Trophoblast cell (in vitro differentiated cells and primary cell): ENCODE measurements at regions not wholly inside any gene's neighbourhood (a gene's known extent, or its start where the extent isn't known, plus 50 kb on each side); places are given as distances from the start of the nearest gene placed in this dataset.
"Not testable (repeated sequence)": the region's sequence is repeated elsewhere in the genome, so short reads cannot be mapped to it uniquely, and the experiment has no call there.

Experiments
- DNase-seq, 2 donors: peaks; one replicate each; pipeline ENCODE4 v3.0.0-alpha.2; 2016
- H2AFZ ChIP-seq: 2 replicates; pipeline ENCODE4 v1.6.1; 2013; ENCODE audit warnings: low read length, moderate library complexity, mild to moderate bottlenecking; ENCODE audit not compliant: insufficient read depth, poor library complexity
- H2AK5ac ChIP-seq: 2 replicates; pipeline ENCODE4 v1.6.1; 2013; ENCODE audit warnings: mild to moderate bottlenecking, low read length
- H2BK120ac ChIP-seq: 2 replicates; pipeline ENCODE4 v1.6.1; 2013; ENCODE audit warnings: low read length, mild to moderate bottlenecking, moderate library complexity; ENCODE audit not compliant: insufficient read depth, poor library complexity
- H2BK12ac ChIP-seq: 2 replicates; pipeline ENCODE4 v1.6.1; 2013; ENCODE audit warnings: mild to moderate bottlenecking, low read length, moderate library complexity
- H2BK5ac ChIP-seq: 2 replicates; pipeline ENCODE4 v1.6.1; 2013; ENCODE audit warnings: low read length, low read depth, moderate library complexity, mild to moderate bottlenecking; ENCODE audit not compliant: poor library complexity
- H3K14ac ChIP-seq: 2 replicates; pipeline ENCODE4 v1.6.1; 2013; ENCODE audit warnings: mild to moderate bottlenecking, low read length
- H3K18ac ChIP-seq: 2 replicates; pipeline ENCODE4 v1.6.1; 2013; ENCODE audit warnings: mild to moderate bottlenecking, low read length
- H3K23ac ChIP-seq: 2 replicates; pipeline ENCODE4 v1.6.1; 2013; ENCODE audit warnings: low read length
- H3K27ac ChIP-seq: 2 replicates; pipeline ENCODE4 v1.5.1; 2013; ENCODE audit warnings: low read depth, mild to moderate bottlenecking, inconsistent platforms, low read length, moderate library complexity
- H3K27me3 ChIP-seq: 2 replicates; pipeline ENCODE4 v1.6.1; 2013; ENCODE audit warnings: inconsistent platforms, mild to moderate bottlenecking, low read length, moderate library complexity; ENCODE audit not compliant: insufficient read depth
- H3K36me3 ChIP-seq, 2 experiments: 1 replicate in 1 of 2; 2 replicates in 1 of 2; pipeline ENCODE4 v1.6.1; 2013; ENCODE audit warnings: low read length in 2 of 2, mild to moderate bottlenecking in 2 of 2, moderate library complexity in 1 of 2; ENCODE audit not compliant: insufficient read depth in 2 of 2, control insufficient read depth in 1 of 2
- H3K4ac ChIP-seq: 2 replicates; pipeline ENCODE4 v1.6.1; 2013; ENCODE audit warnings: low read depth, mild to moderate bottlenecking, low read length, moderate library complexity
- H3K4me1 ChIP-seq, 2 experiments: 1 replicate in 1 of 2; 2 replicates in 1 of 2; pipeline ENCODE4 v1.6.1; 2013; ENCODE audit warnings: low read length in 2 of 2, mild to moderate bottlenecking in 2 of 2, moderate library complexity in 1 of 2; ENCODE audit not compliant: insufficient read depth in 2 of 2, control insufficient read depth in 1 of 2
- H3K4me2 ChIP-seq: 2 replicates; pipeline ENCODE4 v1.6.1; 2013; ENCODE audit warnings: inconsistent platforms, mild to moderate bottlenecking, low read length, moderate library complexity
- H3K4me3 ChIP-seq: 2 replicates; pipeline ENCODE4 v1.5.1; 2013; ENCODE audit warnings: mild to moderate bottlenecking, low read depth, low read length, inconsistent platforms
- H3K79me1 ChIP-seq: one replicate; pipeline ENCODE4 v1.6.1; 2013; ENCODE audit warnings: low read length
- H3K79me2 ChIP-seq: 2 replicates; pipeline ENCODE4 v1.6.1; 2013; ENCODE audit warnings: low read length, mild to moderate bottlenecking; ENCODE audit not compliant: control insufficient read depth, insufficient read depth, poor library complexity
- H3K9ac ChIP-seq: 2 replicates; pipeline ENCODE4 v1.6.1; 2013; ENCODE audit warnings: mild to moderate bottlenecking, low read length
- H3K9me3 ChIP-seq: 2 replicates; pipeline ENCODE4 v1.6.1; 2013; ENCODE audit warnings: low read depth, mild to moderate bottlenecking, control low read depth, inconsistent platforms, low read length; ENCODE audit not compliant: insufficient read depth
- H4K12ac ChIP-seq: 2 replicates; pipeline ENCODE4 v1.6.1; 2013; ENCODE audit warnings: low read depth, mild to moderate bottlenecking, low read length, moderate library complexity
- H4K8ac ChIP-seq: 2 replicates; pipeline ENCODE4 v1.6.1; 2013; ENCODE audit warnings: low read depth, mild to moderate bottlenecking, low read length, moderate library complexity
- H4K91ac ChIP-seq: one replicate; pipeline ENCODE4 v1.6.1; 2013; ENCODE audit warnings: low read depth, mild to moderate bottlenecking, low read length, moderate library complexity
- WGBS: extraction: QIAGEN DNeasy Blood & Tissue Kit; methylation state at CpG from one replicate; pipeline ENCODE4 v1.1.7; 2013; ENCODE audit warnings: missing lambda C conversion rate; ENCODE audit not compliant: insufficient read length, insufficient coverage; ENCODE audit errors: extremely low coverage; 5-methylcytosine and 5-hydroxymethylcytosine counted together

DNA sequence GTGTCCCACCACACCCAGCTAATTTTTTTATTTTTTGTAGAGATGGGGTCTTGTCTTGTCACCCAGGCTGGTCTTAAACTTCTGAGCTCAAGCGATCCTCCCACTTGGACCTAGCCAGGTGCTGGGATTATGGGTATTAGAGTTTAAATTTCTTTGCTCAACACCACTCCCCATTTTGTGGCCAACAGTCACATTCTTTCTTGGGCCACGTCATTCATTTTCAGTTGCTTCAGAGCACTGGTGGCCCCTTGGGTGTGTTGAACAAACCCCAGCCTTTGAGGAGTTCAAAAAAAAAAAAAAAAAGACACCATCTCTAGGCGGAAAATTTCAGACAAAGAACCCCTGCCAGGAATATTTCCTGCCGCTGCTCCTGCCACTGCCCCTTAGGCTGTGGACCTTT lies 77.0 kb downstream of the SPDYE17 start:
- not testable (repeated sequence) for H3K27me3 ChIP-seq, H3K79me2 ChIP-seq, H3K18ac ChIP-seq, H4K8ac ChIP-seq, H3K4me2 ChIP-seq, H3K36me3 ChIP-seq, H3K27ac ChIP-seq, H3K9me3 ChIP-seq, H2BK5ac ChIP-seq, H4K91ac ChIP-seq, H3K9ac ChIP-seq, H3K79me1 ChIP-seq, DNase-seq, H3K23ac ChIP-seq, H3K4ac ChIP-seq, H2BK120ac ChIP-seq, H4K12ac ChIP-seq, H3K4me1 ChIP-seq, H2AFZ ChIP-seq, H2AK5ac ChIP-seq, H3K4me3 ChIP-seq, H2BK12ac ChIP-seq, H3K14ac ChIP-seq
- WGBS, result no CpG with 5 or more reads among the region's 4 CpGs

GRCh38 chr7:76944603-76945002 lies 87.6 kb downstream of the SPDYE17 start:
- H3K4me3 ChIP-seq, H2AK5ac ChIP-seq, H2BK5ac ChIP-seq, H3K36me3 ChIP-seq, H4K91ac ChIP-seq, H3K4me1 ChIP-seq, H3K18ac ChIP-seq, H4K8ac ChIP-seq, DNase-seq, H3K14ac ChIP-seq, H3K4ac ChIP-seq, H3K27me3 ChIP-seq, H3K9me3 ChIP-seq, H2BK12ac ChIP-seq, H3K79me2 ChIP-seq, H3K23ac ChIP-seq, H4K12ac ChIP-seq, H3K79me1 ChIP-seq, H2BK120ac ChIP-seq, H2AFZ ChIP-seq, H3K9ac ChIP-seq, H3K4me2 ChIP-seq, H3K27ac ChIP-seq: not testable (repeated sequence)

DNA sequence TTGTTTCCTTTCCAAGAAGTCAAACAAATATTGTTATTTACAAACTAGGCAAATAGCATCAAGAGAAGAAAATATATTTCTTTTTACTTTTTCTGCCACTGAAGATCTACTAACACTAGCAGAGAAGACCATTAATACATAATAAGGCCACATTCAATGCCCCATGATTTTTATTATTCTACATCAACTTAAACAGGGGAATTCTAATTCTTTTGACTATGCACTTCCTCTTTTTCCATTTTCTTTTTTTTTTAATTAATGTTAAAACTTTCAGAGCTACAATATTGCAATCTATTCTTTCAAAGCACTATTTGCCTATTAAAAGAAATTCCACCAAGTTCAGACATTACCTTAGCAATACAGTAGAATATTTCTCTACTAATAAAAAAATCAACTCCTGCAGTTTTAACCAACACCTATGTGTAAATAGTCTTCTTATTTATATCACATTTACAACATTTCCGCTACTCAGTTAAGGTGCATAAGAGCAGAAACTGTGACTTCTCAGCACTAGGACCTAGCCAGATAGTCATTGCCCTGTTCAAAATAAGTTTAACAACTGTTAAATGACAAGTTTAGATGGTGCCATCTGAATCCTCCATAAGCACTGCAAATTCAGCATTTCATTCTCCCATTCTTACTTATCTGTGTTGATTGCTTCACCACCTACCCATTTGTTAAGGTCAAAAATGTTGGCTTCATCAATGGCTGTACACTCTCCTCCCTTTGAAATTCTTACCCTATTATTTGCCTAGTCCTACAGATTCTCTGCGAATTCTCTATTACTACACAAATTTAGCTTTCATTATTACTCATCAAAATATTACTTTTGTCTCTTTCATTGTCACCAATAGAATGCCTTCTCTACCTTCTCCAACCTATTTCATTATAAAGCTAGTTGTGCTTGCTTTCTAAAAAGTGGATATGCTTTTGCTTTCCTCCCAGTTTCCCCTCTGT lies 90.1 kb downstream of the SPDYE17 start:
- H2BK12ac ChIP-seq, DNase-seq: not testable (repeated sequence)

GRCh38 chr7:76937781-76938180 lies 94.4 kb downstream of the SPDYE17 start:
- not testable (repeated sequence) for H3K18ac ChIP-seq, H3K79me1 ChIP-seq, H3K9me3 ChIP-seq, H2AK5ac ChIP-seq, H2BK12ac ChIP-seq, H3K14ac ChIP-seq, H3K4me1 ChIP-seq, H3K27me3 ChIP-seq, H3K36me3 ChIP-seq, H2AFZ ChIP-seq, H3K27ac ChIP-seq, H3K79me2 ChIP-seq, H3K4me3 ChIP-seq, H3K23ac ChIP-seq, H3K9ac ChIP-seq, H4K8ac ChIP-seq, H2BK120ac ChIP-seq, H2BK5ac ChIP-seq, DNase-seq, H4K12ac ChIP-seq, H3K4me2 ChIP-seq, H4K91ac ChIP-seq, H3K4ac ChIP-seq
- WGBS, result no CpG with 5 or more reads among the region's 3 CpGs

More for the DNA sequence above, 90.1 kb downstream of the SPDYE17 start:
- H3K18ac ChIP-seq, H2BK5ac ChIP-seq, H3K79me1 ChIP-seq, H3K4me3 ChIP-seq, H4K8ac ChIP-seq, H3K9ac ChIP-seq, H4K91ac ChIP-seq, H3K4me2 ChIP-seq, H3K4me1 ChIP-seq, H3K14ac ChIP-seq, H3K36me3 ChIP-seq, H2AFZ ChIP-seq, H3K9me3 ChIP-seq, H2BK120ac ChIP-seq, H3K23ac ChIP-seq, H2AK5ac ChIP-seq, H4K12ac ChIP-seq, H3K27me3 ChIP-seq, H3K79me2 ChIP-seq, H3K27ac ChIP-seq, H3K4ac ChIP-seq: not testable (repeated sequence)
- no CpG with 5 or more reads among the region's 2 CpGs for WGBS
